Upper lobe of left lung (tissue), 6 donors: ENCODE measurements at regions not wholly inside any gene's neighbourhood (a gene's known extent, or its start where the extent isn't known, plus 50 kb on each side); places are given as distances from the start of the nearest gene placed in this dataset.
A peak's percentile ranks its signal among the peaks of the same experiment; 100 is the strongest.

Source experiments
- ATAC-seq, 2 donors: fragments of 200-7000 bp; cut with Tn5 transposase; one replicate each; pipeline ENCODE4 v1.9.1; 2022; ENCODE audit warnings: mild to moderate bottlenecking in 2 of 2, moderate library complexity in 2 of 2; ENCODE audit not compliant: low FRiP score in 2 of 2
- DNase-seq, 2 donors: peaks; one replicate each; pipeline ENCODE4 v3.0.0-alpha.2; 2019 to 2020
- H3K27ac ChIP-seq, 4 donors: fragments of 200-600 bp; sonication (generic); one replicate each; pipeline ENCODE4 v1.5.1; 2016 to 2019
- H3K27me3 ChIP-seq, 4 donors: fragments of 200-600 bp; sonication (generic); one replicate each; pipeline ENCODE4 v1.5.1; 2017 to 2019
- H3K36me3 ChIP-seq, 4 donors: fragments of 200-600 bp; sonication (generic); one replicate each; pipeline ENCODE4 v1.5.1; 2016 to 2019
- H3K4me1 ChIP-seq, 4 donors: fragments of 200-600 bp; sonication (generic); one replicate each; pipeline ENCODE4 v1.5.1; 2018 to 2019
- H3K4me3 ChIP-seq, 4 donors: fragments of 200-600 bp; sonication (generic); one replicate each; pipeline ENCODE4 v1.5.1; 2017 to 2019; ENCODE audit warnings: mild to moderate bottlenecking in 2 of 4, moderate library complexity in 1 of 4
- H3K9me3 ChIP-seq, 4 donors: fragments of 200-600 bp; sonication (generic); one replicate each; pipeline ENCODE4 v1.5.1; 2018 to 2019
- EP300 ChIP-seq, 4 donors: sonication (generic); formaldehyde crosslinking; IDR thresholded peaks; one replicate each; pipeline ENCODE4 v1.5.1; 2017; ENCODE audit warnings: antibody characterized with exemption in 4 of 4, control low read depth in 2 of 4
- POLR2A ChIP-seq, 4 donors: fragments of 450-650 bp; IDR thresholded peaks; one replicate each; pipeline ENCODE4 v1.5.1; 2016 to 2017; ENCODE audit warnings: antibody characterized with exemption in 4 of 4, mild to moderate bottlenecking in 2 of 4
- POLR2AphosphoS5 ChIP-seq, 2 donors: sonication (generic); formaldehyde crosslinking; IDR thresholded peaks; one replicate each; pipeline ENCODE4 v1.5.1; 2017; ENCODE audit warnings: antibody characterized with exemption in 2 of 2
- WGBS, 2 donors: methylation state at CpG; one replicate each; pipeline ENCODE4 v1.1.5; 2017 to 2018; 5-methylcytosine and 5-hydroxymethylcytosine counted together
- TF ChIP-seq, protein P1 (sequence below), 6 experiments: fragments of 450-650 bp in 4 of 6; fragments of 200-600 bp in 2 of 6; sonication (generic) in 2 of 6; IDR thresholded peaks; one replicate each; pipeline ENCODE4 v1.5.1; 2016 to 2019; ENCODE audit warnings: antibody characterized with exemption in 6 of 6
- donor health status: DM: no; HTN: no; CAD: no; lungs with moderate emphysema.
- donor health status: DM: no; HTN: yes; CAD: no; lungs with severe emphysema.

DNA sequence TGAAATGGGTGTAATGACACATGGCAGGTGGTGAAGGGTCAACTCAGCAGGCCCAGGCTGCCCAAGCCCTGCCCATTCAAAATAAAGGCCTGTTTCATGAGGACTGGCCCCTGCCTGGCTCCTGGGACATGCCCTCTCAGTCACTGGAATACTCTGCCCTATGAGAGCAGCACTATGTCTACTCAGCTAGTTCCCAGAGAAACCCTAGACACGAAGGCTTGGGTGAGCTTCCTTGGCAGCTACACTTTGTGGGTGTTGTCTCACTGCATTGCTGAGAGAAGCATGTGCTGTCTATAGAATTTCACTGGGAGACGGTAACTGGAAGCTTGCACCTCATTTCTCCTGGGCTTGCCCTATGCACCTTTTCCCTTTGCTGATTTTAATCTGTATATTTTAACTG, 752.8 kb downstream of the LIG4 start:
- TF ChIP-seq EP300 (IDR thresholded peaks at IDR 0.05): no peak
- TF ChIP-seq, protein P1, sequence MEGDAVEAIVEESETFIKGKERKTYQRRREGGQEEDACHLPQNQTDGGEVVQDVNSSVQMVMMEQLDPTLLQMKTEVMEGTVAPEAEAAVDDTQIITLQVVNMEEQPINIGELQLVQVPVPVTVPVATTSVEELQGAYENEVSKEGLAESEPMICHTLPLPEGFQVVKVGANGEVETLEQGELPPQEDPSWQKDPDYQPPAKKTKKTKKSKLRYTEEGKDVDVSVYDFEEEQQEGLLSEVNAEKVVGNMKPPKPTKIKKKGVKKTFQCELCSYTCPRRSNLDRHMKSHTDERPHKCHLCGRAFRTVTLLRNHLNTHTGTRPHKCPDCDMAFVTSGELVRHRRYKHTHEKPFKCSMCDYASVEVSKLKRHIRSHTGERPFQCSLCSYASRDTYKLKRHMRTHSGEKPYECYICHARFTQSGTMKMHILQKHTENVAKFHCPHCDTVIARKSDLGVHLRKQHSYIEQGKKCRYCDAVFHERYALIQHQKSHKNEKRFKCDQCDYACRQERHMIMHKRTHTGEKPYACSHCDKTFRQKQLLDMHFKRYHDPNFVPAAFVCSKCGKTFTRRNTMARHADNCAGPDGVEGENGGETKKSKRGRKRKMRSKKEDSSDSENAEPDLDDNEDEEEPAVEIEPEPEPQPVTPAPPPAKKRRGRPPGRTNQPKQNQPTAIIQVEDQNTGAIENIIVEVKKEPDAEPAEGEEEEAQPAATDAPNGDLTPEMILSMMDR (IDR thresholded peaks at IDR 0.05): no peak
- no peak for TF ChIP-seq POLR2AphosphoS5 (IDR thresholded peaks at IDR 0.05)
- no peak for TF ChIP-seq POLR2A (IDR thresholded peaks at IDR 0.05)
- Histone ChIP-seq H3K36me3 (no peaks in the 10 kb centered on the region), H3K4me1 (peaks cover 0 to 5% (median 1%) of the 10 kb centered on the region in 4 donors), H3K9me3 (no peaks in the 10 kb centered on the region), H3K27me3 (no peaks in the 10 kb centered on the region), H3K4me3 (no peak overlapping the region), H3K27ac (no peak overlapping the region)
- DNase-seq: no peak
- WGBS, 2 donors: 88 to 91% methylated on average over 1 to 2 of the region's 2 CpGs
- ATAC-seq: no peak

DNA sequence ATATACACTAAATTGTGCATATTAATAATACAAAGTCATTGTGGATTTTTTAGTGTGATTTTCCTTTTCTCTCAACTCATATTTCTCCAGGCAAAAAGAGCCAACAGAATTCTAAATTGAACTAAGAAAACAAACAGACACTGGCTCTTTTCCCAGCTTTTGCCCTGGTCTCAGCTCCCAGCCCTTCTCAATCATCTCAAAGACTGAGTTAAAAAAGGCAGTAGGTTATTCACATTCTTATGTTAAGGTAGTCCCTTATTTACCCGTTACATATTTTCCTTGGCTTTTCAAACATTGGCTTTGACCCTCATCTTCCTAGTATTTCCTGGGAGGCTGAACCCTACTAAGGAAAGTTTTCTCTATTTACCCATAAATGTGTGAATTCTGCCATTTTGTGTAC, 753.6 kb downstream of the LIG4 start:
- Histone ChIP-seq H3K4me3 (no peak overlapping the region), H3K27me3 (no peaks in the 10 kb centered on the region), H3K36me3 (no peaks in the 10 kb centered on the region), H3K9me3 (no peaks in the 10 kb centered on the region), H3K4me1 (peaks cover 0 to 5% (median 1%) of the 10 kb centered on the region in 4 donors), H3K27ac (no peak overlapping the region)
- WGBS, 2 donors: 46 to 62% methylated on average over 1 of the region's 1 CpG
- TF ChIP-seq POLR2AphosphoS5 (IDR thresholded peaks at IDR 0.05) (no peak), POLR2A (IDR thresholded peaks at IDR 0.05) (no peak), EP300 (IDR thresholded peaks at IDR 0.05) (no peak)
- TF ChIP-seq, protein P1 (IDR thresholded peaks at IDR 0.05): no peak
- no peak for DNase-seq
- no peak for ATAC-seq

DNA sequence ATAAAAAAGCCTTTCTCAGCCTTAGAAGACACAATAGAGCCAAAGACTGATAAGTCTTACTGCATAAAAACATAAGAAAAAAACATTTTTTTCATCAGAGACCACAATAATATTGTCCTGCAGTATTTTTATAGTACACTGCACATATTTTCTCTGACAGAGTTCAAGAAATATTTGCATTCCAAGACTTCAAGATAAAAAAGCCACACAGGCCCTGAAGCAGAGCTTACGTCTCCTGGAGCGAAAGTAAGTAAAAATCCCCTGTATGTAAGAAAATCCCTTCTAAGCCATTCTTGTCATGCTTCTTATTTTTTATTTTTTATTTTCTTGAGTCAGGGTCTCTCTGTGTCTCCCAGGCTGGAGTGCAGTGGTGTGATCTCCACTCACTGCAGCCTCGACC, 755.9 kb downstream of the LIG4 start:
- ATAC-seq (no peak), DNase-seq (no peak)
- Histone ChIP-seq H3K4me3 (no peak overlapping the region), H3K27ac (no peak overlapping the region), H3K9me3 (no peaks in the 10 kb centered on the region), H3K36me3 (no peaks in the 10 kb centered on the region), H3K27me3 (no peaks in the 10 kb centered on the region), H3K4me1 (peaks cover 0 to 5% (median 1%) of the 10 kb centered on the region in 4 donors)
- TF ChIP-seq POLR2A (IDR thresholded peaks at IDR 0.05) (no peak), EP300 (IDR thresholded peaks at IDR 0.05) (no peak)
- TF ChIP-seq, protein P1 (IDR thresholded peaks at IDR 0.05): no peak
- WGBS, 2 donors: 82 to 85% methylated on average over 3 of the region's 3 CpGs

DNA sequence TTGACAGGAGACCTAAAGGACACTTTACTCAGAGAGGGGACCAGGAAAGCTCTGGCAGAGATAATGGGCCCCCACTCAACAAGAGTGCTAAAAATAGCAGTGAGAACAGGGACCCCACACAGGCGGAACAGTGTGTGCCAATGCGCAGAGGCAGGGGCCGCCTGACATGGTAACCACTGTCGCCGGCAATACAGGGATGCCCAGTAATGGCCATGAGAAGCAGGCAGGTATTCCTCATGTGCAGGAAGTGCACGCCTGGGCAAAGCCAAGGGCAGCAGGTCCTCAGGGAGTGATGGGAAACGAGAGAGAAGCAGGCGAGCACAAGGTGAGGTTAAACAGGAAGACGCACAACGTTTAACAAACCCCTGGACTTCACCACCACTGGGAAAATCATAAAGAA, 757.1 kb downstream of the LIG4 start:
- Histone ChIP-seq H3K27ac (no peak overlapping the region), H3K27me3 (no peaks in the 10 kb centered on the region), H3K9me3 (peaks cover 0 to 7% (median 4%) of the 10 kb centered on the region in 4 donors), H3K4me1 (peaks cover 0 to 5% (median 1%) of the 10 kb centered on the region in 4 donors), H3K4me3 (no peak overlapping the region), H3K36me3 (no peaks in the 10 kb centered on the region)
- TF ChIP-seq, protein P1 (IDR thresholded peaks at IDR 0.05): no peak
- TF ChIP-seq POLR2AphosphoS5 (IDR thresholded peaks at IDR 0.05) (no peak), EP300 (IDR thresholded peaks at IDR 0.05) (no peak), POLR2A (IDR thresholded peaks at IDR 0.05) (no peak)
- ATAC-seq (no peak), DNase-seq (peak in 1 of 2 donors; percentile 10)
- WGBS, 2 donors: 87 to 91% methylated on average over 10 of the region's 10 CpGs

DNA sequence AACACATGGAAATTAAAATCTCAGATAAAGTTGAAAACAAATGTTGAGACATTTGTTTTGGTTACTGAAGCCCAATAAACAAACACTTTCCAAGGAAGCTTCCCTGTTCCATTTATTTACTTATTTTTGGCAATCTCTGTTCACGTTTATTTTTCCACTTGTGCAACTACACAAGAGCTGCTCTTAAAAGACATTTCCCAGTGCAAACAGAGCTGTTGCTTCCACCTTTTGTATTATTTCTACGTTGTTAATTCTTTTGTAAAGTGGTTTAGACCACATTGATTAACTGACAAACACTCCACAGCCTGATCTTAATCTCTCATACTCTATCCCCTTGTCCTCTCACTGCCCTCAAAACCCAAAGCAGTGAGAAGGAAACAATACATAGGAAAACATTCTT, 757.6 kb downstream of the LIG4 start:
- H3K4me3 ChIP-seq: no peak overlapping the region
- TF ChIP-seq, protein P1 (IDR thresholded peaks at IDR 0.05): no peak
- TF ChIP-seq EP300 (IDR thresholded peaks at IDR 0.05) (no peak), POLR2AphosphoS5 (IDR thresholded peaks at IDR 0.05) (no peak), POLR2A (IDR thresholded peaks at IDR 0.05) (no peak)
- peaks cover 0 to 10% (median 7%) of the 10 kb centered on the region in 4 donors for H3K9me3 ChIP-seq
- no peaks in the 10 kb centered on the region for H3K27me3 ChIP-seq
- ATAC-seq: no peak
- no peak overlapping the region for H3K27ac ChIP-seq
- H3K36me3 ChIP-seq: no peaks in the 10 kb centered on the region
- no peak for DNase-seq
- WGBS, 2 donors: 16 to 20% methylated on average over 2 of the region's 2 CpGs
- H3K4me1 ChIP-seq: peaks cover 0 to 5% (median 1%) of the 10 kb centered on the region in 4 donors
